D721Med (cell line): ENCODE measurements at regions not wholly inside any gene's neighbourhood (a gene's known extent, or its start where the extent isn't known, plus 50 kb on each side); places are given as distances from the start of the nearest gene placed in this dataset.
"Not testable (repeated sequence)": the region's sequence is repeated elsewhere in the genome, so short reads cannot be mapped to it uniquely, and the experiment has no call there.

ENCODE experiments used
- DNase-seq: peaks from one replicate; pipeline ENCODE4 v3.0.0; 2011; ENCODE audit warnings: low spot score; ENCODE audit not compliant: insufficient read length
- FAIRE-seq: peaks from 2 replicates; lab custom pipeline; 2011; peaks lifted over from hg19 to GRCh38; lab: Jason Lieb, UNC
- TF ChIP-seq, protein P1 (sequence below): IDR thresholded peaks from 2 replicates; pipeline ENCODE4 v1.5.1; 2012; ENCODE audit warnings: mild to moderate bottlenecking, control low read depth; ENCODE audit not compliant: insufficient read depth; ENCODE audit errors: missing control alignments

DNA sequence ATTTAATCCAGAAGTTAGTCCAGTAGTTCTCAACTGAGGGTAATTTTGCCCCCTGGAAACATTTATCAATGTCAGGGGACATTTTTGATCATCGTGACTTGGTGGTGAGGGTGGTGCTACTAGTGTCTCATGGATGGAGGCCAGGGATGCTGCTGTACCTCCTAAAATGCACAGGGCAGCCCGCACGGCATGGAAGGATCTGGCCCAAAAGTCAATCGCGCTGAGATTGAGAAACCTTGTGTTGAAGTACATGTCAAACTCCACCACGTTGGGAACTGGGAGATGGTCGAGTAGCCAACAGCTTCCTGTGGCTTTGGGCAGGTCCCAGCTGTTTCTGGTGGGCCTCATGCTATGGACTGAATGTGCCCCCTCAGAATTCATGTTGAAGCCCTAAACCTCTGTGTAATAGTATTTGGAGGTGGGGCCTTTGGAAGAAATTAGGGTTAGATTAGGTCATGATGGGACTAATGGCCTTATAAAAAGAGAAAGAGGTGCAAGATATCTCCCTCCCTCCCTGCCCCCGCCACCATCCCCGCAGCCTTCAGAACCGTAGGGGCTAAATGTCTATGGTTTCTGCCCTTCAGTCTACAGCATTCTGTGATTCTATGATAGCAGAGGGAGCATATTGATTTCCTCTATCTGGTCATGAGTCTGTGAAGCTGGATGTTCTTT lies 259.7 kb downstream of the MYCN start:
- TF ChIP-seq, protein P1, sequence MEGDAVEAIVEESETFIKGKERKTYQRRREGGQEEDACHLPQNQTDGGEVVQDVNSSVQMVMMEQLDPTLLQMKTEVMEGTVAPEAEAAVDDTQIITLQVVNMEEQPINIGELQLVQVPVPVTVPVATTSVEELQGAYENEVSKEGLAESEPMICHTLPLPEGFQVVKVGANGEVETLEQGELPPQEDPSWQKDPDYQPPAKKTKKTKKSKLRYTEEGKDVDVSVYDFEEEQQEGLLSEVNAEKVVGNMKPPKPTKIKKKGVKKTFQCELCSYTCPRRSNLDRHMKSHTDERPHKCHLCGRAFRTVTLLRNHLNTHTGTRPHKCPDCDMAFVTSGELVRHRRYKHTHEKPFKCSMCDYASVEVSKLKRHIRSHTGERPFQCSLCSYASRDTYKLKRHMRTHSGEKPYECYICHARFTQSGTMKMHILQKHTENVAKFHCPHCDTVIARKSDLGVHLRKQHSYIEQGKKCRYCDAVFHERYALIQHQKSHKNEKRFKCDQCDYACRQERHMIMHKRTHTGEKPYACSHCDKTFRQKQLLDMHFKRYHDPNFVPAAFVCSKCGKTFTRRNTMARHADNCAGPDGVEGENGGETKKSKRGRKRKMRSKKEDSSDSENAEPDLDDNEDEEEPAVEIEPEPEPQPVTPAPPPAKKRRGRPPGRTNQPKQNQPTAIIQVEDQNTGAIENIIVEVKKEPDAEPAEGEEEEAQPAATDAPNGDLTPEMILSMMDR, result no peak
- DNase-seq (no peak), FAIRE-seq (no peak)

DNA sequence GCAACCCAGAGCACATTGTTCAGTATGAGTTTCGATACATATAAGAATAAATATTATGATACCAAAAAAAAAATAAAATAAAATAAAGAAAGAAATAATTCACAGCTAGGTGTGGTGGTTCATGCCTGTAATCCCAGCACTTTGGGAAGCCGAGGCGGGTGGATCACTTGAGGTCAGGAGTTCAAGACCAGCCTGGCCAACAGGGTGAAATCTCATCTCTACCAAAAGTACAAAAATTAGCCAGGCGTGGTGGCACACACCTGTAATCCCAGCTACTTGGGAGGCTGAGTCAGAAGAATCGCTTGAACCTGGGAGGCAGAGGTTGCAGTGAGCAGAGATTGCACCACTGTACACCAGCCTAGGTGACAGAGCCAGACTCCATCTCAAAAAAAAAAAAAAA lies 258.9 kb downstream of the MYCN start:
- DNase-seq, FAIRE-seq: not testable (repeated sequence)

DNA sequence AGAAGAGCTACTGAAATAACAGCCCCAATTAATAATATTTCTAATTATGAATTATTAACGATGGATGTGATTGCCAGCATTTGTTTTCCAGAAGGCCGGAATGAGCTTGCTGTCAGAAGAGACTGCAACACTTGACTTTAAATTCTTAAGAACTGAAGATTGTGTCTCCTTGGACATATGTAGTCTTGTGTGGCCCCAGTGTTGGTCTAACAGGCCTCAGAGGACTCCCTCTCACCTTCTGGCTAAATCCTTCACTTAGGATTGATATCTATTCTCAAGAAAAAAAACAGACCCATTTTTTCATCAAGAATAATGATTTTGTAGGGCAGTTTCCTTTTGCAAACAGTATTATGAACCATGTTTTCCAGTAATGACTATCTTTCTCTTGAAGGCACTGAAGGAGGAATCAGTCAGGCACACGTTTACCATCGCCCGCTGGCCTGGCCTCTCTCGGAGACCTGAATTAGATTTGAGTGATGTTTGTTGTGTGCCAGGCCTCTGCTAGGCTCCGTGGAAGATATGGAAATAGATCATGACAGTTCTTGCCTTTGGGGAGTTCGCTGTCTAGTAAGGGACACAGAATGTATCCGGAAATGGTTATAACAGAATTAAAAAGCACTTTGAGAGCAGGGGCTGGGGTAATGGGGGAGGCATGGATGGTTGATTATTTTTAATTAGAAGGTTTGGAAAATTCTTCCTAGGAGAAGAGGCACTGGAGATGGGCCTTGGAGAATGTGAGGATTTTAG lies 258.0 kb downstream of the MYCN start:
- DNase-seq (no peak), FAIRE-seq (no peak)
- TF ChIP-seq, protein P1, result no peak

DNA sequence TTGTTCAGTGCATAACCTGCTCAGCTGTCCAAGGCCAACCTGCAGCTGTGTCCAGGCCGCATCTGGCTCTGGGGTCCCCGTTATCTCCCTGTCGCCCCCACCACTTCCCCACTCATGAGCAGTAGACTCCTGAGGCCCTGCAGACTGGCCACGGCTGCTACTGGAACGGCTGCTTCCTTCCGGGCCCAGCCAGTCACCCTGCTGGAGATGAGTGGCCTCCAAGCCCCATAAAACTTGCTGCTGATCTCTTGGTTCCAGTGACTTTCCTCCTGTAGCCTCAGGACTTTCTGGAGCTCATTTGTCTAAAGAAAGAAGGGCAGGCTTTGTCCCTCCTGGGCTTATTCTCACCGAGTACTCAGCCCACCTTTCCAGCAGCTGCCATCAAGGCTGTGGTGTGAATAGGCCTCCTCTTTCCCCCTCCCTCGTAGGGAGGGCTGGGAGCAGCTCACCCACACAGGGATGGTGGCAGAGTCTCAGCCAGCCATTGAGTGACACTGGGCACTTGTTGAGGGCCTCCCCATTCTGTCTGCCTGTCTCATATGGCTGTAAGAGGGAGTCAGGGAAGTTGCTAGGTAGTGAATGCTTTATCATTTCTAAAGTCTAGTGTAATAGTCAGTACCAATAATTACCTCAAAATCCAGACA lies 257.3 kb downstream of the MYCN start:
- TF ChIP-seq, protein P1, result no peak
- DNase-seq (no peak), FAIRE-seq (no peak)

DNA sequence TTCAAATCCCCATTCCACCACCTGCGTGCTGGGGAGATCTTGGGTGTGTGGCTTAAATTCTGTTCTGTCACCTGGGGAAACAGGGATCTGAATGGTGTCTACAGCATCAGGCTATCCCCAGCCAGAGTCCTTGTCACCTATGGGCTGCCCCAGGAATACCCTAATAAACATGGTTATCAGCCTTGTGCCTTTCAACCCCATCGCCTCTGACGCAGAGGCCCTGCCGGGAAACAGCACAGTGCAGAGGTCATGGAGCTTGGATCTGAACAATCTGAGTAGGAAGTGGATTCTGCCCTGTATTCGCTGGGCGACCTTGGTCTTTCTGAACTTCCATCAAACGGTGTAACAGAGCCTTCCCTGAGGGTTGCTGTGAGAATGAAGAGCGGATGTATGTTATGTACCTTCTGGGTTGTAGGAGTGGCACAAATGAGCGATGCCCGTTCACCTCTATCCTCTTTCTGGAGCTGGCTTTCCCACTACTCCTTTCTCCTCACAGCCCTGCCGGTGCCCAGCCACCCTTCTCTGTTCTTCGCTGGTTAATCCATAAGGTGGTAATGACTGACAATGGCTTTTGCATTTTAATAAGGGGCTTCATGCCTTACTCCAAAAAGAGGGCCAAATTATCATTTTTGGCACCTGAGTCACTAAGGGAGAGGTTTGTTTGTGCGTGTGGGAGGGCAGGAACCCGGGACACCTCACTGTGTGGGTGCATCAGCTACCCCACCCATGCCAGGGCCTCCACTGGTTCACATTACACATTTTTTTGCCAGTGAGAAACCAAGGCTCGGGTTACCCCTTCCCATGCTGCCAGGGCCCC lies 256.5 kb downstream of the MYCN start:
- DNase-seq (no peak), FAIRE-seq (no peak)
- TF ChIP-seq, protein P1, result no peak

DNA sequence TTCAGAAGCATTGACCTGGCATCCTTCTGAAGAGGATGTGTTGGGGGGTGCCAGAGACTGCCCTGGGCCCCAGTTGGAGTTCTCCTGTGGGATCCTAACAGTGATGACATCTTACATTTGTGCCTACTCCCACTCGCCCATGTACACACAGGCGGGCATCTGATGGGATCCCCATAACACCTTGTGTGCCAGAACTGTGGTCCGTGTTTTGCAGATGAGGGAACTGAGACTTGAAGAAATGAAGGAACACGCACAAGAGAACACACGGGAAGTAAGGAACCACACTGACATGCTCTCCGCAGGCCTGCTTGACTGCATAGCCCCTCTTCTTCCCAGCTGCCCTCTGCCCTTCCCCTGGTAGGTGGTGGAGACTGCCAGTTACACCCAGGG lies 255.3 kb downstream of the MYCN start:
- DNase-seq (no peak), FAIRE-seq (no peak)
- TF ChIP-seq, protein P1, result no peak
